Neuron (in vitro differentiated cells): ENCODE measurements at regions not wholly inside any gene's neighbourhood (a gene's known extent, or its start where the extent isn't known, plus 50 kb on each side); places are given as distances from the start of the nearest gene placed in this dataset.

Source experiments
- H2AFZ ChIP-seq: one replicate; pipeline ENCODE4 v1.6.1; 2013; ENCODE audit warnings: low read depth, mild to moderate bottlenecking, inconsistent platforms, low read length, moderate library complexity
- H3K27me3 ChIP-seq: one replicate; pipeline ENCODE4 v1.6.1; 2013; ENCODE audit warnings: low read length; ENCODE audit not compliant: insufficient read depth
- H3K36me3 ChIP-seq: one replicate; pipeline ENCODE4 v1.6.1; 2013; ENCODE audit warnings: low read length; ENCODE audit not compliant: insufficient read depth
- H3K4me1 ChIP-seq: one replicate; pipeline ENCODE4 v1.6.1; 2013; ENCODE audit warnings: low read length; ENCODE audit not compliant: insufficient read depth
- H3K4me3 ChIP-seq: 2 replicates; pipeline ENCODE4 v1.5.1; 2013; ENCODE audit warnings: mild to moderate bottlenecking, low read length, moderate library complexity
- H3K9me3 ChIP-seq: one replicate; pipeline ENCODE4 v1.6.1; 2013; ENCODE audit warnings: low read length

- Histone ChIP-seq H3K27me3 (no peaks in the 10 kb centered on the region), H3K4me3 (no peak overlapping the region), H3K9me3 (no peaks in the 10 kb centered on the region), H3K36me3 (no peaks in the 10 kb centered on the region), H2AFZ (no peak overlapping the region), H3K4me1 (no peaks in the 10 kb centered on the region)
These were observed 669.8 kb upstream of the POT1 start for GRCh38 chr7:125599387-125599786.

DNA sequence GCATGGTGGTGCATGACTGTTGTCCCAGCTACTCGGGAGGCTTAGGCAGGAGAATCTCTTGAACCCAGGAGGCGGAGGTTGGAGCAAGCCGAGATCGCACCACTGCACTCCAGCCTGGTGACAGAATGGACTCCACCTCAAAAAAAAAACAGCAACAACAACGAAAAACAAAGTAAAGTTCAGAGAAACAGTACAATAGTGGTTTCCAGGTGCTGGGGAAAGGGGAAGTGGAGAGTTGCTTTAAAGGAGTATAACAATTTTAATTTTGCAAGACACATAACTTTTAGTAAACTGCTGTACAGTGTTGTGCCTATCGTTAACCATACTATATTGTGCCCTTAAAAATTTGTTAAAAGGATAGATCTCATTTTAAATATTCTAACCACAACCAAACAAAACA is 662.7 kb upstream of the POT1 start:
- Histone ChIP-seq H3K36me3 (no peaks in the 10 kb centered on the region), H3K4me1 (no peaks in the 10 kb centered on the region), H2AFZ (no peak overlapping the region), H3K9me3 (no peaks in the 10 kb centered on the region), H3K27me3 (no peaks in the 10 kb centered on the region), H3K4me3 (no peak overlapping the region)

DNA sequence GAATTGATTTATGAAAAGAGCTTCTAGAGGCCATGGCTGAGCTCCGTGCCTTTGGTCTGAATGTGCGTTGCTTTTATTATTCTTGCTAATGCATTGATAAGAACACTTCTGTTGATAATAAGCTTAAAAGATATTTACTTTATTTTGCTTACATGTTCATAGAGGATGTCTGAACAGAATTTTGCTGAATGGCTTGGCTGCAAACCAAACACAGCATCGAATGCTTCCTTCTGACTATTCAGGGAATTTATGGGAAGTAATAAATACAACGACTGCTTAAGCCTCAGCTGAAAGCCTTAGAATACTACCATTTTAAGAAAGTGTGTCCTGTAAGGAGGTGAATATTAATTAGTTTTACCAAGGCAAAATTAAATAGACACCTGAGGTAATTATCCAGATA is 643.5 kb upstream of the POT1 start:
- H3K4me3 ChIP-seq: no peak overlapping the region
- no peaks in the 10 kb centered on the region for H3K27me3 ChIP-seq
- no peak overlapping the region for H2AFZ ChIP-seq
- H3K9me3 ChIP-seq: no peaks in the 10 kb centered on the region
- no peaks in the 10 kb centered on the region for H3K36me3 ChIP-seq
- no peaks in the 10 kb centered on the region for H3K4me1 ChIP-seq

GRCh38 chr7:125572414-125572813 is 642.8 kb upstream of the POT1 start:
- Histone ChIP-seq H2AFZ (no peak overlapping the region), H3K4me3 (no peak overlapping the region), H3K36me3 (no peaks in the 10 kb centered on the region), H3K4me1 (no peaks in the 10 kb centered on the region), H3K27me3 (no peaks in the 10 kb centered on the region), H3K9me3 (no peaks in the 10 kb centered on the region)

- H2AFZ ChIP-seq: no peak overlapping the region
- H3K36me3 ChIP-seq: no peaks in the 10 kb centered on the region
- H3K4me1 ChIP-seq: no peaks in the 10 kb centered on the region
- no peak overlapping the region for H3K4me3 ChIP-seq
- no peaks in the 10 kb centered on the region for H3K9me3 ChIP-seq
- H3K27me3 ChIP-seq: no peaks in the 10 kb centered on the region
These were observed 639.2 kb upstream of the POT1 start for GRCh38 chr7:125568799-125569198.

GRCh38 chr7:125567686-125568085 is 638.1 kb upstream of the POT1 start:
- no peak overlapping the region for H2AFZ ChIP-seq
- no peaks in the 10 kb centered on the region for H3K27me3 ChIP-seq
- no peaks in the 10 kb centered on the region for H3K9me3 ChIP-seq
- H3K4me1 ChIP-seq: no peaks in the 10 kb centered on the region
- no peaks in the 10 kb centered on the region for H3K36me3 ChIP-seq
- no peak overlapping the region for H3K4me3 ChIP-seq

DNA sequence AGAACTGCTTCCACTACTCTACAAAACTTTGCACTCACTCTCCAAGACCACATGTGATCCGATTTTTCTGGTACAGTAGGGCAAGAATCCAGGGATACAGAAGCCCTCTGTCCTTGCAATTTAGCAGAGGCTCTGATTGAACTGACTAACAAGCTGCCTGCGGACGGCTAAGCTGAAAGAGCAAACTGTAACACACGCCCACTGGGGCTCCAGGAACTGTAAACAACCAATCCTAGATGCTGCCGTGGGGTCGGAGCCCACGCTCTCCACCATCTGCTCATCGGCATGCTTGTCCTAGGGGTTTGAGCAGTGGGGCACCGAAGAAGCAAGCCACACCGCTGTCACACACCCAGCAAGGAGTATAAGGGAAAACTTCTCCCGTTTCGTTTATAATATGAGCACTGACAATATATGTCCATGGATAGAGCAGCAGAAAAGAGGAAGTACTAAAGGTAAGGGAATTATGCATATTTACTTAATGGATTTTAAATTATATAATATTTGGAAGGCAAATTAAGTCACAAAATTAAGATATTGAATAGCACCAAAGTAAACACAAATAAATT is 634.4 kb upstream of the POT1 start:
- Histone ChIP-seq H3K4me3 (no peak overlapping the region), H3K4me1 (no peaks in the 10 kb centered on the region), H3K36me3 (no peaks in the 10 kb centered on the region), H3K9me3 (no peaks in the 10 kb centered on the region), H2AFZ (no peak overlapping the region), H3K27me3 (no peaks in the 10 kb centered on the region)

GRCh38 chr7:125563557-125563956 is 633.9 kb upstream of the POT1 start:
- Histone ChIP-seq H3K27me3 (no peaks in the 10 kb centered on the region), H3K4me1 (no peaks in the 10 kb centered on the region)

DNA sequence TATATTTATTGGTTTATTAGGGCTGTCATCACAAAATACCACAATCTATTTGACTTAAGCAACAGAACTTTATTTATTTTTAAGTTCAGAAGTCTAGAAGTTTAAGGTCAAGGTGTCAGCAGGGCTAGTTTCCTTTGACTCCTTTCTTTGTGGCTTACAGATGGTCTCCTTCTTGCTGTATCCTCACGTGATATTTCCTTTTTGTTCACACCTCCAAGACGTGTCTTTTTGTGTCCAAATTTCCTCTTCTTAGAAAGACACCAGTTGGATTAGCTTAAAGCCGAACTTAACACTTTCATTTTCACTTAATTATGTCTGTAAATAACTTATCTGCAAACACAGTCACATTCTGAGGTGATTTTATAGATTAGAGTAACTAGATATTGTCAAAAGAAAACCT is 631.4 kb upstream of the POT1 start:
- Histone ChIP-seq H3K27me3 (no peaks in the 10 kb centered on the region), H3K4me3 (no peak overlapping the region), H3K9me3 (no peaks in the 10 kb centered on the region), H2AFZ (no peak overlapping the region), H3K36me3 (no peaks in the 10 kb centered on the region), H3K4me1 (no peaks in the 10 kb centered on the region)

More at GRCh38 chr7:125563557-125563956, 633.9 kb upstream of the POT1 start:
- Histone ChIP-seq H3K4me3 (no peak overlapping the region), H2AFZ (no peak overlapping the region), H3K36me3 (no peaks in the 10 kb centered on the region), H3K9me3 (no peaks in the 10 kb centered on the region)

DNA sequence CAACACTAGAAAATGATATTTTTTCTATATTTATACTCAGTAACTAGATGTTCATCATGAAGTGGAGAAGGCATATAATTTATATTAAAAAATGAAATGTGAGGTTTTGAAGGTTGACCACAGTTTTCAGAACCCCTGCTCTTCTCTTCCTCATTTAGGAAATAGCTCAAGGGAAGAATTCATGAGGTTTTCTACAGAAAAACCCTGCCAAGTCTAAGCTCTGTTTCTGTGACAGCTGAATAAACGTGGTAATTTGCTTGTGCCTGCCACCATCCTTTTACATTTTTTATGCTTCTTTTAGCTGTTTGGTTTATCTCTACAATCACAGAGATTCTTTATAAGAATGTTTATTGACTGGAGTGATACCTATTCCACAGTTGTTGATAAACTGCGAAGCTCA is 630.3 kb upstream of the POT1 start:
- H3K27me3 ChIP-seq: no peaks in the 10 kb centered on the region
- H3K4me1 ChIP-seq: no peaks in the 10 kb centered on the region
- H2AFZ ChIP-seq: no peak overlapping the region
- H3K9me3 ChIP-seq: no peaks in the 10 kb centered on the region
- H3K36me3 ChIP-seq: no peaks in the 10 kb centered on the region
- no peak overlapping the region for H3K4me3 ChIP-seq

DNA sequence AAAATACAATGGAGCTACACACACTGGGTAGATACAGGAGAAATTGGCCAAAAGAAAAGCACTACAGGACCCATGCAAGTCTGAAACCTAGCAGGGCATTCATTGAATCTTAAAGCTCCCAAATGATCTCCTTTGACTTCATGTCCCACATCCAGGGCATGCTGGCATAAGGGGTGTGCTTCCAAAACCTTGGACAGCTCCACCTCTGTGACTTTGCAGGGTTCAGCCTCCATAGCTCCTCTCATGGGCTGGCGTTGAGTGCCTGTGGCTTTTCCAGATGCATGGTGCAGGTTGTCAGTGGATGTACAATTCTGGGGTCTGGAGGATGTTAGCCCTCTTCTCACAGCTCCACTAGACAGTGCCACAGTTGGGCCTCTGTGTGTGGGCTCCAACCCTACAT is 626.3 kb upstream of the POT1 start:
- Histone ChIP-seq H3K4me1 (no peaks in the 10 kb centered on the region), H3K36me3 (no peaks in the 10 kb centered on the region), H3K9me3 (no peaks in the 10 kb centered on the region), H3K27me3 (no peaks in the 10 kb centered on the region), H2AFZ (no peak overlapping the region), H3K4me3 (no peak overlapping the region)

DNA sequence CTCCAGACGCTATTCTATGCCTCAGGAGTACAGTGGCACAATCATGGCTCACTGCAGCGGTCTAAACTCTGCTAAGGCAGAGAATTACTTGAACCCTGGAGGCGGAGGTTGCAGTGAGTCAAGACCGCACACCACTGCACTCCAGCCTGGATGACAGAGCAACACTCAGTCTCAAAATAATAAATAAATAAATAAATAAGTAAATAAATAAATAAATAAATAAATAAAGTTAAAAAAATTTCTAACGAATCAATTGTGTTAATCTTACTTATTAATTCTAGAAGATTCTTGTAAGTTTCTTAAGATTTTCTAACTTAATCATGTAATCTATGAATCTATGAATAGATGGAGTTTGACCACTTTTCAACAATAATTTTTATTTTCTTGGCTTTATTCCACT is 621.4 kb upstream of the POT1 start:
- Histone ChIP-seq H3K36me3 (no peaks in the 10 kb centered on the region), H3K9me3 (no peaks in the 10 kb centered on the region), H3K4me1 (no peaks in the 10 kb centered on the region), H3K27me3 (no peaks in the 10 kb centered on the region), H2AFZ (no peak overlapping the region), H3K4me3 (no peak overlapping the region)

DNA sequence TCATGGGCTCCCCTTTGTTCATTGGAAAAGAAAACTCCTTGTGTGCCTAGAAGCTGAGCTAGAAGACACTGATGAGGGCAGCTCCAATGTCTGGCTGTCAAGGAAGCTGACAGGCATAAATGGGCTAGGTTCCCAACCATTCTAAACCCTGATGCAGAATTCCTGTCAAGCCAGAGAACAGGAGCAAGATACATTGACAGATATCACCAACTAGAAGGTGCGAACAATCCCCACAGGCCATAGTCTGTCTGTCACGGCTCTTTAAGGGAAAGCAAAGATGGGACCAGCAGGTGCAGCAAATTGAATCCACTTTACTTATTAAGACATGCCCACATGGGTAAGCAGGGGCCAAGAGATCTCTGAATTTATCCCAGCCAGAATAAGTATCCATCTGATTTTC is 617.9 kb upstream of the POT1 start:
- H3K9me3 ChIP-seq: no peaks in the 10 kb centered on the region
- no peak overlapping the region for H3K4me3 ChIP-seq
- no peaks in the 10 kb centered on the region for H3K27me3 ChIP-seq
- no peaks in the 10 kb centered on the region for H3K36me3 ChIP-seq
- H3K4me1 ChIP-seq: no peaks in the 10 kb centered on the region
- no peak overlapping the region for H2AFZ ChIP-seq

DNA sequence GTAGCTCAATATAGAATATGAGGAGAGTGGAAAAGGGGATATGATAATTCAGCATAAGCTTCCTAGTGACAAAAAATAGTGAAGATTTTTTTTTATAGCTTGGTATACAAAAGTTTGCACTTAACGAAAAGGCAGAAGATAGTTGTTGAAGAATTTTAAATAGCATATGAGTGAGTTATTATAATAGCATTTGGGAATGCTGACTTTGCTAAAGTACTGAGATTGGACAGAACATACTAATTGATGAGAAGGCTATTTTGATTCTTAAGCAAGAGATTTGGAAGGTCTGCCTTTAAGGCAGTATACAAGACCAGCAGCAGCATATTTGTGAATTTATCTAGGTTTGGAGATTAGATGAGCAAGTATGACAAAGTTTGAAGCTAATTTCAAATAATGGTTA is 600.9 kb upstream of the POT1 start:
- Histone ChIP-seq H2AFZ (no peak overlapping the region), H3K9me3 (no peaks in the 10 kb centered on the region), H3K36me3 (no peaks in the 10 kb centered on the region), H3K4me3 (no peak overlapping the region), H3K27me3 (no peaks in the 10 kb centered on the region), H3K4me1 (no peaks in the 10 kb centered on the region)
